LHCN-M2 (cell line): ENCODE measurements at regions not wholly inside any gene's neighbourhood (a gene's known extent, or its start where the extent isn't known, plus 50 kb on each side); places are given as distances from the start of the nearest gene placed in this dataset.
"Not testable (repeated sequence)": the region's sequence is repeated elsewhere in the genome, so short reads cannot be mapped to it uniquely, and the experiment has no call there.

Experiments used
- DNase-seq: peaks from one replicate; pipeline ENCODE4 v3.0.0-alpha.2; 2012; ENCODE audit warnings: low read depth

DNA sequence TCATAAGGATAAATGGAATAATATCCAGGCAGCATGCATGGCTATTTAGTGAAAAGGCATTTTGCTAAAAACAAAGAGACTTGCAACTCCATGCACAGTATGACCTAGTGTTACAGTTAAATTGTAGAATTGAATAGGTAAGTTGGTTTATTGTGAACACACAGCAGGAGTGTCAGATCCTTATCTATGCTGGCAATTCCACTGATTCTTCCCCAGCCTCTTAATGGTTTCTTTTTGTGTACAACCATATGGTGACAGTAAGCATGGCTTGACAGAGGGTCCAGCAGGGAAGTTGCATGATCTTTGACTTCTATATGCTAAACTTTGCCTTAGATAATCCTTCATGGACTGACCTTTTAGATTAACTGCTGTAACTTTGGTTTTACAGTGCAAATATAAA lies 936.6 kb upstream of the EPHA5 start:
- DNase-seq = no peak

DNA sequence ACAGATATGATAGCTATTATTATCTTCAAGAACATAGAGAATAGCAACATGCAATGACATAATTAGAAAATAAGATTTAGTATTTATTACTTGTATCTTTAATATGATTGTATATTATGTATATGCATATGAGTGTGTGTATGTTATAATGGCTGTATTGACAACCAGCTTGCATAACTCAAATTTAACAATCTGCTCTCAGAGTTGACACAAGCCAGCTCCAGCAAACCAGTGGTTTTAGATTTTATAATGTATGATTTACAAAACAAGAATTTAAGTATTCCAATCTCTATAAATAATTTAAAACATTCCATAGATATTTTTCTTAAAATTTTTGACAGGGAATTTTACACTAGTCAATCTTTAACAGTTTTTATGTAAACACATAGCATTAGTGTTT lies 935.9 kb upstream of the EPHA5 start:
- DNase-seq = no peak

DNA sequence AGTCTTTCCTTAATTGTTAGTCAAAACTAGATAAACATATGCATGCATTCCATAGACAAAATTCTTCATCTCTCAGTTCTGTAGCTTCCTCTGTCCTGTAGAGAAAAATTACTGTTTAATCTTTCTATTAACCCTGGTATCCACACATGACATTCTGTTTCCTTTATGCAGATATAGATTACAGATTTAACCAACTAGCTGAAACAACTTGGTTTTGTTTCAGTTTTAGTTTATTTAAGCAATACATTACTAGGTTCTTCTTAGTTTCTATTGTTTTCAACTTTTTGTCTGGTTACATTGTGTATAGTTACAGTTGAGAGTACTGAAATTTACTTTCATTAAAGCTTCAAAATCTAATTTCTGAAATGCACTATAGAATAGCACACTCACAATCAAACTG lies 933.9 kb upstream of the EPHA5 start:
- no peak for DNase-seq

DNA sequence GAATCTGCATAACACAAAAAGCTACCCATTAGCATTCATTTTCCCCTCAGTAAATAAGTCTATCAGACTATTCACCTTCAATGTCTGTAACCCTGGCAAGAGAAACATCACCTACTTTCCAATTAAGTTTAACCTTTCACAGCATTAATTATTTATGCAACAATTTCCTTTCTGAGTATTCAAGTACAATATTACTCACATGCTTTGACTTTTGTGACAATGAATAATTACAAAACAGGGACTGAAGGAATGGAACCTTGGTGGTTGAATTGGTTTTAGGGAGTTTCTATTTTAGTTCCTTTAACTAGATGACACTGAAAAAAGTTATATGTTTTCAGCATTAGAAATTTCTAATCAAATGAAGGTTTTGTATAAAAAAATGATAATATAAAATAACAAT lies 932.3 kb upstream of the EPHA5 start:
- DNase-seq = no peak

DNA sequence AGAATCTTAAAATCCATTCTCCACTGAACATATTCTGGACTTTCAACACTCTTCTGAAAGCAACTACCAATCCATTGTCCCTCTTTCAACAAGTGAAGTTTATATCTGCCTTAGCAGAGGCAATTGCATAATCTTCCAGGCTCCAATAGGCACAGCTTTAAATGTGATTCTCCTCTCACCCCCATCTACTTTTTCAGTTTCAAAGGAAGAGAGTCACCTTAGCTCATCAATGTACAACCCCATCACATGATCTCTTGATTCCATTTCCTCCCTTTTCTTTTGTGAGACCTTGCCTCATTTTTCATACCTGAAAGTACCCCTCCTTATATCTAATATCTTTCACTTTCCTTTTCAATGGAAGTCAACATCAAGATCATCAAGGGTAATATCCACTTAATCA lies 921.7 kb upstream of the EPHA5 start:
- DNase-seq = no peak

DNA sequence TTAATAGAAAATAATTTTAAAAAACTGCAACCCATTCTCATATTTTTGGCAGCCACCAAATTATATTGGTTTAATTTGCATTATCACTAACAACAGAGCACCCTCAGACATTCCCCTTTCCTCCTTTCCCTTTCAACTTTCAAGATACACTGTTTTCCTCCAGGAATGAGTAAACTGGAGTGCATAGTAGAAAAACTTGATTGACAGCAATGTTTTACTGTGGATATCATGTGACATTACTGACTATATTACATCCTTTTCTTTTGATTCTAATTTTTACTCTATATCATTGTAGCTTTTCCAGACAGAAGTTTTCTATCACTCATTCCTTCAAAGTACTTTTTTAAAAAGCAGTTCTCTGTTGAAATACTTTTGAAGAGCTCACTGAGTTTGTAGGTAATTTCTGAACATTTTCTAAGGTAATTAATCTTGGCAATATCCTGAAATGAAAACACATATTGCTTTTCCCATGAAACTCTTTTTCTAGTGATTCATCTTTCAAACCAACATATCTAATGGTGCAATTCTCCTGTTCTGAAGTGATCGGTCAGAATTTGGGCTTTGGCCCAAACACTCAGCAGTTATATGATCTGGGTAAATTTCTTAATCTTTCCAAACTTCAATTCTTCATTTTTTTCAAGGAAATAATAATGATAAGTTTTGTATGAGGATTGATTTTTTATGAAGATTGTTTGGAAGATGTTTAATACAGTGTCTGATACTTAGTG lies 920.4 kb upstream of the EPHA5 start:
- peak; percentile 67 for DNase-seq

DNA sequence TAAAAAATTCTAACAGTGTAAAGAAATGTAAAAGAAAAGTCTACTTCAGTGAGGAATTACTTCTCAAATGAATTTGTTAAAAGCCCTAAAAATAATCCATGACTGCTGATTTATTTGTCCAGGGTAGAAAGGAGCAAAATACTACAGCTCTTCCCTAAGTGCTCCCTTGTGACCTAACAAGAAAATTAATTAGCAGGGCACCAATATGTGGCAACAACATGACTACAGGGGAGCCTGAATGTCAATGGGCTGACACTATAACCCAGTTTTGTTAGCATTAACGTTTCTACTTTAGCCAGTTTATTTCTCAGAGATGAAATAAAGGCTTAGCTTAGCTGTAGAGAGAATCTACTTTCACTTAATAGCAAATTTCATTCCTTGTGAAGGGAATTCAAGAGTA lies 918.9 kb upstream of the EPHA5 start:
- DNase-seq = no peak

DNA sequence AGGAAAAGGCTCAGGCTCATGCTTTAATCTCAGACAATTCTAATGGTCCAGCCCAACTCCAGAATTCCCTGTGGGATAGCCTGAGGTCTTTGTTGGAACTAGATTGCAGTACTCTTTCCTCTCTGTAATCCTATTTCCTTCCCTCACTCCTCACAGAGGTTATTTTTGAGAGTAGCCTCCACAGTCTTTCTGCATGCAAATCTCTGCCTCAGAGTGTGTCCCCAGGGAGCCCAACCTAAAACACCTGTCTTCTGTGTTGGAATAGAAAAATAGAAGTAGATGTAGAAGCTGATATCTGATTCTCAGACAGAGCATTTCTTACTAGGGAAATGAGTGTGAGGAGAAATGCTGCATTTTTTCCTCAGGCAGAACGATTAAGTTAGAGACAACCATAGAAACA lies 915.5 kb upstream of the EPHA5 start:
- DNase-seq = no peak

DNA sequence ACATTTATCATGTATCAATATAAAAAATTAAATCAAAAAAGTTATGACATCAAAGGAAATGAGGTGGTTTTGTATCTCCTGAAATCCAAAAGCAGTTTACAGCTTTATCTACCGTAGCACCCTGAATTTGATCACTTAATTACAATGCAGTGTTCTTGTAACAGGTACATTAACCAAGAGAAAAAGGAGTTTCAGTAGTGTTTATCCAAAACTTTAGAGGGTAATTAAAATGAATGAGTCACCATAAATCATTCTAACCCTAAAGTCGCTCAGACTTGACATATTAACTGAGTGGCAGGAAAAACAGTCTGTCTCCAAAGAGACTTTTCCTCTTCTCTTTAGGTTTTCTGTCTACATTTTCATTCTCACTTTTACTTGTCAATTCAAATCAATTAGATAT lies 907.6 kb upstream of the EPHA5 start:
- DNase-seq = no peak

DNA sequence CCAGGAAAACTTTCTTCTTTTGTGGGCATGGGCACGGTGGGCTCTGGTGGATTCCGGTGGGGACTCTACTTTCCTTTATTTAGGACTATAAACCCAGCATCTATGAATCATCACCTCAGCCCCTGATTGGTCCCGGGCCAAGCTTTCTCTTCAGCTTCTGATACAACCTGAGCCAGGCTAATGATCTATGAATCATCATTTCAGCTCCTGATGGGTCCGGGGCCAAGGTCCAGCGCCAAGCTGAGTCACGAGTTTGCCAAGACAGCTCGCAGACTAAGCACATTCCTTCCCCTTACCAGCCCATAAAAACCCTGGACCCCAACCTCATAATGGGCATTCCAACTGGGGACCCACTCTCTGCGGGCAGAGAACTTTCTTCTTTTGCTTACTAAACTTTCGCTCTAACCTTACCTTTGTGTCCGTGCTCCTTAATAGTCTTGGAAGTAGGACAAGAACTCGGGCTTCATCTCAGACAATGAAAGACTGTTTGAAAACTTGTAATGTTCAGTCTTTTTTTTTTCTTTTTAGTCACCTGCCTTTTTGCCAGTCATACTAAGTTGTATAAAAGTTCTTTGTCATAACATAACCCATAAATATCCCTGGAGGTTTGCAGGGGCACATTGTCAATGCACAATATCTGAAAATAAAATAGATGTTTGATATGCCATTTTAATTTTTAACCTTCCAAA lies 904.9 kb upstream of the EPHA5 start:
- DNase-seq = peak; percentile 67

DNA sequence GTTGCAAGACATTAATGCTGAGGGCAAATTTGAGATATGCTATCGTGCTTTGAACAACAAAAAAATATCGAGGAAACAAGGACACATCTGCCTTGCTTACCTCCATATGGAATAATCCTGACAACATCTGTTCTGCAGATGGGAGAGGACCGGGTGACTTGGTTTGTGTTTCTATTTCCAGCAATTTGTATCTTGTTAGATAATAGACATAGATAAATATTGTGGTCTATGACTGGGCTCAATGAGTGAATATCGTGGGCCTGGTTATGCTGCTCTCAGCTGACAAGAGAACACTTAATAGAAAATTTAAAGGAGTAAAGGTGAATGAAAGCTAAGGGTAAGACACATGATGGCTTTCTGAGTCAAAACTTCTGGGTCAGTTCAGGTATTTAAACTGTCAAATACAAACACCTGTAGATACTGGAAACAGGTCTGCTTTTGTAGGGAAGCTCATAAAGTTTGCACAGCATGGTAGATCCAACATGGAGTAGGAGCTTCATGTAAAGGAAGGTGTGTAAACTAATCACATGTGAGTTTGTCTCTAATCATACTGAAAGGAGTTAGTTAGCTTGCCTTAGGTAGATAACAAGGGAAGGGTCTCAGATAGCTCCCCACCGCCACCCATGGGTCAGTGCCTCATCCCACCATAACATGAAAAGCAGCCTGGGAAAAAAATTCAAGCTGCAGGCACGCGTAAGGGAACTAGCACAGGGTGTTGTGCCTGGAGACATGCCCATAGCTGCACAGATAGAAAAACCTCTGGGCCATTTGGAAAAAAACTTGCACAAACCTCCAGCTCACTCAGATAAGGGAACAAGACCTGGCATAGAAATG lies 904.1 kb upstream of the EPHA5 start:
- peak; percentile 70 for DNase-seq

DNA sequence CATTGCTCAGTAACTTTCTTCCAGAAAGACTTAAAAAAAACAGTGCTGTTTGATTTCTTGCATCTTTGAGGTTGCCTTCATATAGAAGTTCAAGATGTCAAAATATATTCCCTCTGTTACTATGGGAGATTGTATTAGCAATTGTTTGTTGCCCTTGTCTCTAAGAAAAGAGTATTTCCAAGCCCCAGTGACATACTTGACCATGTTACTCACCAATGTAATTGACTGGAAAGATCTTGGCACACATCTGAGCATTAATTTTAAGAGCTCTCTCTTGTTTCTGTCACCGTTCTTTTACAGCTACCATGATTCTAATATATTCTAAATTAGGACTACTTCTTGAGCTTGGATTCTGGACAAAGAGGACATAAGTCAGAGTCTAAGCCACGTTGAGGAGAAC lies 902.7 kb upstream of the EPHA5 start:
- peak; percentile 79 for DNase-seq

DNA sequence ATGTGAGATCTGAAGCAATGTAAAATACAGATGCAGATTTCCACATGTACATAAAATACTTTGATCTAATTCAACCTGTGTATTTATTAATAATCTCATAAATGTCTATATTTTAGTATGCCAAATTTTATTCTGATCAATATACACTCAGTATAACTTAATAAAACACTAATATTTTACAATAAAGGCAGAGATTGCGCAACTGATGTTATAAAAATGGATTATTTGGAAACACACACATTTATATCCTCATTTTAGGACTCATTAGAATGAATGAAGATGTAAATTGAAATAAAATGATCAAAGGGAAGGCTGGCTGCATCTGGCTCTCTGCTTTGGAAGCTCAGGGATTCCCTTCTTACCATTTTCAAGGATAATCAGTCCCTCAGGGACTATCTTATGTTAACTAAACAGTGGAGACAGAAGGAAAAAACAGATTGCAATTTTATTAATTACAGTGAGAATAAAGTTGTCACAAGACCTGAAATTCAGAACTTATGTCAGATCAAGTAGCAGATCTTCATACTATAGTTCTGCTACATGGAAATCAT lies 900.9 kb upstream of the EPHA5 start:
- DNase-seq = no peak

DNA sequence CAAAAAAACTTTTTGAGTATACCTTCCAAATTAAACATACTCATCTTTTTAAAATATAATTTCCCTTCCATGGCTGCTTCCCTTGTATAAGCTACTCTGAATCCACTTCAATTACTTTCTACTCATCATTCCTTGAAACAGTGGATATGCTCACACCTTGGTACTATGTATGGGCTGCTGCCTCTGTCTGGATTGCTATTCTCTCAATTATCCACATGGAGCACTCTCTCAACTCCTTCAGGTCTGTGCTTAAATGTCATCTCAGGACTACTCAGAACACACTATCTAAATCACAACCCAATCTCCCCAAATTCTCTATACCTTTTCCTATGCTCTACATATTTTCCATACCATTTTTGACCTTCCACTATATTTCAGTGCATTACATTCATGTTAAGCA lies 898.9 kb upstream of the EPHA5 start:
- DNase-seq = no peak

DNA sequence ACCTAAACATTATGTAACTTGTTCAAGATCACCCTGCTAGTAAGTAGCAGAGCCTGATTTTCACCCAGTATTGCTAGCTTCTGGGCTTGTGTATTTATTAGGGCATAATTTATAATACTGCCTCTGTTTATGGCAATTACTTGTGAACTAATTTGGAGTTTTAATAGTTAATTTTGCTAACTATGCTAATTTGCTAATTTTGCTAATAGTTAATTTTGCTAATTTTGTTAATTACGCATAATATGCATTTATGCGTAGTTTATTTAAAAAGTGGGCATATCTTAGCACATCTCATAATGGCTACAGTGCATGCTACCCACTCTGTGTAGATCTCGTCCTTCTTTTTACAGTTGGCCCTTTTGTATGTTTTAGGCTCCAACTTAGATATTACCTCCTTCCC lies 898.1 kb upstream of the EPHA5 start:
- no peak for DNase-seq

DNA sequence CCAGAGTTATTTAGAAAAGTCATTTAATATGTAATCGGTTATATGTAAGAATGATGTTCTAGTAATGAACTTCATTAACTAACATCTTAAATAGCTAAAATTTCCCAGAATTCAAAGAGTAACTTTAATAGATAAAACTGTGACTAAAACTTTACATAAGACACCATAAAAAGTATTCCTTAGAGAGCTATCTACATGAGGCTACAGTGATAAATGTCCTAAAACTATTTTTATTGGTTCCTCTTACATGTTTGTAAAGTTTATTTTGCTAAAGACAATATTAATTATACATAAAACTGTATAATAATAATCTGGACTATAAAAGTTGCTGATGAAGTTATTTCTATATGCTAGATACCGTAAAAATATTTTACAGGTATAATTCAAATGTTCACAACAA lies 897.7 kb upstream of the EPHA5 start:
- no peak for DNase-seq

DNA sequence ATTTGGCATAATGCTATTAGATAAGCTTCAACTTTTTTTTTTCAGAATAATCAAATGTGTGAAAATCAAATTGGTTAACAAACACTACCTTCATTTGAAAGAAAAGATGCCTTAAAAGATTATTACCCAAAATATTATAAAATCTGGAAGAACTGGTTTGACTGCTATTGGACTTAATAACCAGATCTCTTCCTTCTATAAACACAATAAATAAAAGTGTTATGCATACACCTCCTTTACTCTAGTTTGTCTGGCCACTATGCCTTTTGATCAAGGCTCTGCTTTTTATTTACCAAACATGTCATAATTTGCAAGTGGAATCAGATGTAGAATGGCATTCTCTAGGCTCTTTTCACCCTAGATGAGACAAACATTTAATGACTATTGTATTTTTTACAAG lies 897.3 kb upstream of the EPHA5 start:
- DNase-seq = no peak

DNA sequence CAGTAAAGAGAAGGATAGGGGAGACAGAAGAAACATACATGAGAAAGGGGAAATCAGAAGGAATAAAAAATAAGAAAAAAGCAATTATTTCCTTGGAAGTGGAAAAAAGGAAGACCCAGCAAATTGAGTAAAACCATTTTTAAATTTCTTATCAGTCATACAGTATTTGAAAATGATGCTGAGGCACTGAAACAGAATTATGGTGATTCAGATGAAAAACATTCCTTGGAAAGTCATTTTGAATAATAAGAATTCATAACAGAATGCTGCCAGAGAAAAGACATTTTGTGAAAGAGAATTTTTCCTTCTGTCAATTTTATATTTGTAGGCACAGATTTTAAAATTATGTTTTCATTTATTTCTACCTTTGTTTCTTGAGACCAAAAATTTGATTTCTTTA lies 895.5 kb upstream of the EPHA5 start:
- DNase-seq = peak; percentile 70

DNA sequence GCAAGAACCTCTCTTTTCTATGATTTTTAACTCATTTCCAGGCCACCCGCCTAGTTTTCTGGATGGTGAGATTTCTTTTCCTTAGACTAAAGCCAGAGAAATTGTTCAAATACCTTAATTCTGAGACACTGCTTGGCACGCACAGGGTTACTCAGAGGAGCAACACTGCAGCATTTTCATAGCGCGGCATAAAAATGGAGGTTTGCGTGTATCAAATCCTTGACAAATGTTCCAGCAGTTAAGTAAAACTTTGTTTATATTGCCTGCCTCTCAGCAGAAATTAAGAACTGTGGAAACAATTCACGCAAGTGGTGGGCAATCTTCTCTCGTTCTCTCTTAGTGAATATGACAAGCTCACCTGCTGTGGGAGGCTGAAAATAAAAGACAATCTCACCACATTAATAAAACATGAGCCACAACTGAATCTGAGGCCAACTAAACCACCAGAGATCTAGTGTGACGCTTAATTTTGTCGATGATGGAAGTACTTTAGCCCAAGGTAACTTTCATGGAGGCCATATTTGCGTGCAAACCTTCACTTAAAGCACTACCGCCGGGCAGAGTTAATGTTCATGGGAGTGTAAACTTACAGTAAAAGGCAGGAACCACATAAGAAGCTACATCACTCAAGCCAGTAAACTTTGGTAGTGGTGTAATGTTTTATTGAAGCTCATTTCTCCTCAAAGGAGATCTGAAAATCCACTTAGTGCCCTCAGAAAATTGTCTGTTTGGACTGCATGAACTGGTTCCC lies 894.8 kb upstream of the EPHA5 start:
- peak; percentile 98 for DNase-seq

DNA sequence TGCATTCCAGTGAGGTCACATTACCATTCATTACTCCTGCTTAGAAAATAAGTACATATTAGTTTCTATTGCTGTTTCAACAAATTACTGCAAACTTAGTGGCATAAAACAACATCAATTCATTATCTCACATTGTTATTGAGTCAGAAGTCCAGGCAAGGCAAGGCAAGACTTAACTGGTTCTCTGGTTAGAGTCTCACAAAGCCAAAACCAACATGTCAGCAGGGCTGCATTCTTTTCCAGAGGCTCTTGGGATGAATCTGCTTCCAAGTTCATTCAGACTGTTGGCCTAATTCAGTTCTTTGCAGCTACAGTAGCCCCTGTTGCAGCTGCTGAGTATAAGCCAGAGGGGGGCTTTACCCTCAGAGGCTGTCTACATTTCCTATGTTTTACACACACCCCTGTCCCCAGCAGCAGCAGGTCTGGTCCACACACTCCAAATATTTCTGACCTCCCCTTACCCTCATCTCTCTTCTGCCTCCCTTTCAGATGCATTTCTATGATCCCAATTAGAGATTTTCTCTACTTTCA lies 892.1 kb upstream of the EPHA5 start:
- DNase-seq = no peak

DNA sequence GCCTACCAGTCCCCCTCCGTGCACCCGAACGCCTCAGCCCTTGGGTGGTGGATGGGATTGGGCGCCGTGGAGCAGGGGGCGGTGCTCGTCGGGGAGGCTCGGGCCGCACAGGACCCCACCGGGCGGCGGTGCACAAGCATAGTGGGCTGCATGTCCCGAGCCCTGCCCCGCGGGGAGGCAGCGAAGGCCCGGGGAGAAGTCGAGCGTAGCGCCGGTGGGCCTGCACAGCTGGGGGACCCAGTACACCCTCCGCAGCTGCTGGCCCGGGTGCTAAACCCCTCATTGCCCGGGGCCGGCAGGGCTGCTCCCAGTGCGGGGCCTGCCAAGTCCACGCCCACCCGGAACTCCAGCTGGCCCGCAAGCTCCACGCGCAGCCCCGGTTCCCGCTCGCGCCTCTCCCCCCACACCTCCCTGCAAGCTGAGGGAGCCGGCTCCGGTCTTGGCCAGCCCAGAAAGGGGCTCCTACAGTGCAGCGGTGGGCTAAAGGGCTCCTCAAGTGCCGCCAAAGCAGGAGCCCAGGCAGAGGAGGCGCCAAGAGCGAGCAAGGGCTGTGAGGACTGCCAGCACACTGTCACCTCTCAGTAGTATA lies 891.3 kb upstream of the EPHA5 start:
- not testable (repeated sequence) for DNase-seq
